Neural progenitor cell (in vitro differentiated cells): ENCODE measurements at regions not wholly inside any gene's neighbourhood (a gene's known extent, or its start where the extent isn't known, plus 50 kb on each side); places are given as distances from the start of the nearest gene placed in this dataset.

Experiments used
- DNase-seq: peaks from one replicate; pipeline ENCODE4 v3.0.0-alpha.2; 2016; ENCODE audit warnings: low spot score
- H2AFZ ChIP-seq: fragments of 200-600 bp; sonication (generic); replicated peaks from 2 replicates; pipeline ENCODE4 v1.6.1; 2016; ENCODE audit warnings: antibody characterized with exemption
- H3F3A ChIP-seq: fragments of 200-600 bp; sonication (generic); 2 replicates; pipeline ENCODE4 v1.6.1; 2016; ENCODE audit warnings: antibody characterized with exemption, low read depth
- H3K27ac ChIP-seq: fragments of 200-600 bp; sonication (generic); 2 replicates; pipeline ENCODE4 v1.5.1; 2016; ENCODE audit warnings: mild to moderate bottlenecking
- H3K27me3 ChIP-seq: fragments of 200-600 bp; sonication (generic); 2 replicates; pipeline ENCODE4 v1.6.1; 2016; ENCODE audit warnings: mild to moderate bottlenecking, moderate library complexity
- H3K36me3 ChIP-seq: fragments of 200-600 bp; sonication (generic); 2 replicates; pipeline ENCODE4 v1.5.1; 2016
- H3K4me1 ChIP-seq: fragments of 200-600 bp; sonication (generic); 2 replicates; pipeline ENCODE4 v1.6.1; 2016; ENCODE audit warnings: mixed run types
- H3K4me2 ChIP-seq: fragments of 200-600 bp; sonication (generic); 2 replicates; pipeline ENCODE4 v1.6.1; 2016
- H3K4me3 ChIP-seq: fragments of 200-600 bp; sonication (generic); 2 replicates; pipeline ENCODE4 v1.5.1; 2016
- H3K79me2 ChIP-seq: fragments of 200-600 bp; sonication (generic); 2 replicates; pipeline ENCODE4 v1.6.1; 2016; ENCODE audit warnings: low read depth
- H3K9ac ChIP-seq: fragments of 200-600 bp; sonication (generic); 2 replicates; pipeline ENCODE4 v1.6.1; 2016
- H3K9me3 ChIP-seq: fragments of 200-600 bp; sonication (generic); 2 replicates; pipeline ENCODE4 v1.5.1; 2016; ENCODE audit warnings: low read depth
- H4K20me1 ChIP-seq: fragments of 200-600 bp; sonication (generic); 2 replicates; pipeline ENCODE4 v1.6.1; 2016; ENCODE audit warnings: low read depth
- H3K27ac Mint-ChIP-seq: 3 replicates; pipeline ENCODE4 v1.8.0; 2021; ENCODE audit warnings: mixed read lengths
- H3K27me3 Mint-ChIP-seq: 2 replicates; pipeline ENCODE4 v1.8.0; 2022; ENCODE audit warnings: low read depth, mild to moderate bottlenecking, inconsistent platforms, moderate library complexity, mixed read lengths; ENCODE audit not compliant: insufficient read depth
- H3K36me3 Mint-ChIP-seq: 3 replicates; pipeline ENCODE4 v1.8.0; 2021; ENCODE audit warnings: mixed read lengths
- H3K4me1 Mint-ChIP-seq: 3 replicates; pipeline ENCODE4 v1.8.0; 2021; ENCODE audit warnings: mixed read lengths
- H3K4me3 Mint-ChIP-seq: 3 replicates; pipeline ENCODE4 v1.8.0; 2021; ENCODE audit warnings: mild to moderate bottlenecking, moderate library complexity, mixed read lengths
- H3K9me3 Mint-ChIP-seq: 3 replicates; pipeline ENCODE4 v1.8.0; 2020; ENCODE audit warnings: mixed read lengths
- EZH2 ChIP-seq: fragments of 200-600 bp; sonication (generic); IDR thresholded peaks from 2 replicates; pipeline ENCODE4 v1.6.1; 2017; ENCODE audit warnings: antibody characterized with exemption, mild to moderate bottlenecking, moderate library complexity
- EZH2phosphoT487 ChIP-seq: fragments of 200-600 bp; sonication (generic); IDR thresholded peaks from 2 replicates; pipeline ENCODE4 v1.6.1; 2017; ENCODE audit warnings: antibody characterized with exemption
- TF ChIP-seq, protein P1 (sequence below): fragments of 200-600 bp; sonication (generic); IDR thresholded peaks from 2 replicates; pipeline ENCODE4 v1.5.1; 2017; ENCODE audit warnings: antibody characterized with exemption, mild to moderate bottlenecking

DNA sequence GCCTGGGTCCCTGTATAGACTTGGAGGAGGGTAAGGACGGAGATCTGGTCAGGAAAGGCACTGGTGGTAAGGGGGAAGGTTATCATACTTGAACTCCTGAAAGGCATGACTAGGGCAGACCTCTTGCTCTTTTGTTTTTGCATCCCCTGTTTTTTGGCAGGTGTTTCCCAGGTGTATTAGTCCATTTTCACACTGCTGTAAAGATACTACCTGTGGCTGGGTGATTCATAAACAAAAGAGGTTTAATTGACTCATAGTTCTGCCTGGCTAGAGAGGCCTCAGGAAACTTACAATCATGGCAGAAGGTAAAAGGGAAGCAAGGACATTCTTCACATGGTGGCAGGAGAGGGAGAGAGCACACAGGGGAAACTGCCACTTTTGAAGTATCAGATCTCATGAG, 57.2 kb upstream of the APOBEC4 start:
- Histone ChIP-seq H2AFZ (no peak overlapping the region), H3K4me1 (peaks cover 5% of the 10 kb centered on the region), H3K9ac (no peak overlapping the region), H3F3A (no peaks in the 10 kb centered on the region), H3K27me3 (no peaks in the 10 kb centered on the region), H3K27ac (no peak overlapping the region), H3K9me3 (no peaks in the 10 kb centered on the region), H3K36me3 (no peaks in the 10 kb centered on the region), H4K20me1 (no peaks in the 10 kb centered on the region), H3K4me3 (no peak overlapping the region), H3K4me2 (no peak overlapping the region), H3K79me2 (no peaks in the 10 kb centered on the region)
- Mint-ChIP-seq H3K4me3 (no peak overlapping the region), H3K27me3 (peaks cover 3% of the 10 kb centered on the region), H3K4me1 (peaks cover 23% of the 10 kb centered on the region), H3K9me3 (no peaks in the 10 kb centered on the region), H3K27ac (no peak overlapping the region), H3K36me3 (peaks cover 1% of the 10 kb centered on the region)
- TF ChIP-seq EZH2phosphoT487 (no peak), EZH2 (no peak)
- TF ChIP-seq, protein P1, sequence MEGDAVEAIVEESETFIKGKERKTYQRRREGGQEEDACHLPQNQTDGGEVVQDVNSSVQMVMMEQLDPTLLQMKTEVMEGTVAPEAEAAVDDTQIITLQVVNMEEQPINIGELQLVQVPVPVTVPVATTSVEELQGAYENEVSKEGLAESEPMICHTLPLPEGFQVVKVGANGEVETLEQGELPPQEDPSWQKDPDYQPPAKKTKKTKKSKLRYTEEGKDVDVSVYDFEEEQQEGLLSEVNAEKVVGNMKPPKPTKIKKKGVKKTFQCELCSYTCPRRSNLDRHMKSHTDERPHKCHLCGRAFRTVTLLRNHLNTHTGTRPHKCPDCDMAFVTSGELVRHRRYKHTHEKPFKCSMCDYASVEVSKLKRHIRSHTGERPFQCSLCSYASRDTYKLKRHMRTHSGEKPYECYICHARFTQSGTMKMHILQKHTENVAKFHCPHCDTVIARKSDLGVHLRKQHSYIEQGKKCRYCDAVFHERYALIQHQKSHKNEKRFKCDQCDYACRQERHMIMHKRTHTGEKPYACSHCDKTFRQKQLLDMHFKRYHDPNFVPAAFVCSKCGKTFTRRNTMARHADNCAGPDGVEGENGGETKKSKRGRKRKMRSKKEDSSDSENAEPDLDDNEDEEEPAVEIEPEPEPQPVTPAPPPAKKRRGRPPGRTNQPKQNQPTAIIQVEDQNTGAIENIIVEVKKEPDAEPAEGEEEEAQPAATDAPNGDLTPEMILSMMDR: no peak
- DNase-seq: no peak

DNA sequence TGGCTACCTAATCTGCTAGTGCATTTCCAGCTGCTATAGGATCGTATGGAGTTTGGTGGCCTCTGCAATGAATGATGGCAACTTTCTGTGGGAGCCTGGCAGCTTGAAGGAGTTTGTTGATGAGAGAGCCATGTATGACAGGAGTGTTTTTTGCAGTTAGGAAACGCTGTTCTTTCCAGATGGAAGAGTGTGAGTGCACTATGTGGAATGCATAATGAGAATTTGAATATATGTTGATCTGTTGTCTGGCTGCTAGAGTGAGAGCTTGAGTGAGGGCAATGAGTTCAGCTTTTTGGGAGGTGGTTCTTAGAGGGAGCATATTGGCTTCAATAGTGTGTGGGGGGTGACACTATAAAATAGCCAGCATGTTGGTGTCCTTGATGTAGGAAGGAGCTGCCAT, 51.0 kb upstream of the APOBEC4 start:
- peaks cover 5% of the 10 kb centered on the region for H3K36me3 Mint-ChIP-seq

More for the DNA sequence above, 51.0 kb upstream of the APOBEC4 start:
- H2AFZ ChIP-seq: no peak overlapping the region
- Mint-ChIP-seq H3K4me1 (no peaks in the 10 kb centered on the region), H3K27me3 (peaks cover 2% of the 10 kb centered on the region), H3K27ac (no peak overlapping the region), H3K9me3 (no peaks in the 10 kb centered on the region), H3K4me3 (no peak overlapping the region)
- H3K27me3 ChIP-seq: no peaks in the 10 kb centered on the region
- no peak overlapping the region for H3K27ac ChIP-seq
- H3K4me3 ChIP-seq: no peak overlapping the region
- no peak overlapping the region for H3K4me2 ChIP-seq
- H3K9me3 ChIP-seq: no peaks in the 10 kb centered on the region
- H3K79me2 ChIP-seq: no peaks in the 10 kb centered on the region
- no peaks in the 10 kb centered on the region for H3K36me3 ChIP-seq
- H3K4me1 ChIP-seq: no peaks in the 10 kb centered on the region
- DNase-seq: no peak
- no peak for TF ChIP-seq EZH2phosphoT487
- TF ChIP-seq, protein P1: no peak
- no peak for TF ChIP-seq EZH2
- no peaks in the 10 kb centered on the region for H3F3A ChIP-seq
- no peaks in the 10 kb centered on the region for H4K20me1 ChIP-seq
- no peak overlapping the region for H3K9ac ChIP-seq
